Spleen (tissue), 11 donors: ENCODE measurements at regions not wholly inside any gene's neighbourhood (a gene's known extent, or its start where the extent isn't known, plus 50 kb on each side); places are given as distances from the start of the nearest gene placed in this dataset.

ENCODE experiments used
- DNase-seq: peaks from one replicate; pipeline ENCODE4 v3.0.0-alpha.2; 2020
- H3K27ac ChIP-seq, 8 donors: fragments of 200-600 bp; sonication (generic) in 7 of 8; 1 replicate in 4 of 8; 2 replicates in 4 of 8; pipeline versions ENCODE4 v1.5.0 to v1.8.0; 2016 to 2021; ENCODE audit warnings: inconsistent platforms in 4 of 8, mild to moderate bottlenecking in 4 of 8, moderate library complexity in 1 of 8
- H3K27me3 ChIP-seq, 7 donors: fragments of 200-600 bp; sonication (generic) in 6 of 7; replicated peaks in 1 of 7; 1 replicate in 4 of 7; 2 replicates in 3 of 7; pipeline versions ENCODE4 v1.5.0 to v1.8.0; 2016 to 2021; ENCODE audit warnings: inconsistent platforms in 3 of 7, mild to moderate bottlenecking in 1 of 7
- H3K36me3 ChIP-seq, 6 donors: fragments of 200-600 bp; sonication (generic) in 5 of 6; 1 replicate in 4 of 6; 2 replicates in 2 of 6; pipeline versions ENCODE4 v1.5.0 to v1.8.0; 2016 to 2021; ENCODE audit warnings: inconsistent platforms in 2 of 6
- H3K4me1 ChIP-seq, 6 donors: fragments of 200-600 bp; sonication (generic) in 5 of 6; 1 replicate in 3 of 6; 2 replicates in 3 of 6; pipeline versions ENCODE4 v1.5.0 to v1.8.0; 2016 to 2021; ENCODE audit warnings: inconsistent platforms in 3 of 6
- H3K4me3 ChIP-seq, 8 donors: fragments of 200-600 bp; sonication (generic) in 7 of 8; 1 replicate in 4 of 8; 2 replicates in 4 of 8; pipeline versions ENCODE4 v1.5.0 to v1.8.0; 2016 to 2021; ENCODE audit warnings: inconsistent platforms in 4 of 8, mild to moderate bottlenecking in 4 of 8, moderate library complexity in 2 of 8
- H3K9me3 ChIP-seq, 8 donors: fragments of 200-600 bp; sonication (generic) in 7 of 8; 1 replicate in 4 of 8; 2 replicates in 4 of 8; pipeline versions ENCODE4 v1.5.0 to v1.8.0; 2016 to 2021; ENCODE audit warnings: inconsistent platforms in 4 of 8
- POLR2A ChIP-seq, 3 donors: fragments of 450-650 bp; IDR thresholded peaks; one replicate each; pipeline ENCODE4 v1.5.1; 2017; ENCODE audit warnings: antibody characterized with exemption in 3 of 3, mild to moderate bottlenecking in 1 of 3
- POLR2AphosphoS5 ChIP-seq, 3 donors: sonication (generic); formaldehyde crosslinking; IDR thresholded peaks; one replicate each; pipeline ENCODE4 v1.5.1; 2017; ENCODE audit warnings: antibody characterized with exemption in 3 of 3
- WGBS, 5 donors: extraction: QIAGEN DNeasy Blood & Tissue Kit in 3 of 5; methylation state at CpG; one replicate each; pipeline versions ENCODE4 v1.1.5 to v1.1.7; 2013 to 2018; 5-methylcytosine and 5-hydroxymethylcytosine counted together
- intact Hi-C: fragments of 100-400 bp; cut with DNase I; formaldehyde crosslinking; loops from one replicate; pipeline ENCODE4 v1.15.0; 2023; ENCODE audit warnings: low total_unique reads
- TF ChIP-seq, protein P1 (sequence below), 11 experiments: fragments of 200-600 bp in 7 of 11; fragments of 450-650 bp in 4 of 11; sonication (generic) in 4 of 11; IDR thresholded peaks in 8 of 11; conservative IDR thresholded peaks in 3 of 11; 1 replicate in 7 of 11; 2 replicates in 4 of 11; pipeline versions ENCODE4 v1.4.0 to v1.8.0; 2016 to 2021; ENCODE audit warnings: antibody characterized with exemption in 11 of 11, inconsistent platforms in 4 of 11, mild to moderate bottlenecking in 1 of 11
- donor health status: healthy with polysubstance abuse.
- donor health status: DM: no; HTN: no; CAD: no; lungs with moderate emphysema.
- donor health status: DM: no; HTN: no; CAD: no.
- donor health status: Bipolar disorder and iron deficiency.
- donor health status: healthy.
- donor health status: DM: no; HTN: no; CAD: no.
- donor health status: DM: yes; HTN: yes; CAD: no.

DNA sequence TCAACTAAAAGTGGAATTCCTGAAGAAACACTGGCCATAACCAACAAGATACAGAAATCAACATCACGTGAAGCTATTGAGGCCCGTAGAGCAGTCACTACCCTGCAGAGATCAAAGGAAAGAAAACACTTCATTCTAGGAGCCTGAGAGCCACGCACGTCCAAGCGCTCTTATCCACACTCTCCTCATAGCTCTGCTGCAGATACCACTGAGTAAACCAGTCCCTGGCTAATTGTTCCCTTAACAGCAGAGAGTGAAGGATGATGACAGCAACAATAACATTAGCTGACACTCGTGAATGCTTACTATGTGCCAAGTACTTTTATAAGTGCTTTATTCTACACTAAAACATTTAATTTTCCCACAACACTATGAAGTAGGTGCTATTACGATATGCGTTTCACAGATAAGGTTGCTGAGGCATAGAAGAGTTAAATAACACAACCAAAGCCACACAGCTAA, 271.0 kb upstream of the GADL1 start:
- no peak for DNase-seq
- WGBS, 5 donors: 74 to 88% (median 86%) methylated on average over 8 of the region's 8 CpGs

DNA sequence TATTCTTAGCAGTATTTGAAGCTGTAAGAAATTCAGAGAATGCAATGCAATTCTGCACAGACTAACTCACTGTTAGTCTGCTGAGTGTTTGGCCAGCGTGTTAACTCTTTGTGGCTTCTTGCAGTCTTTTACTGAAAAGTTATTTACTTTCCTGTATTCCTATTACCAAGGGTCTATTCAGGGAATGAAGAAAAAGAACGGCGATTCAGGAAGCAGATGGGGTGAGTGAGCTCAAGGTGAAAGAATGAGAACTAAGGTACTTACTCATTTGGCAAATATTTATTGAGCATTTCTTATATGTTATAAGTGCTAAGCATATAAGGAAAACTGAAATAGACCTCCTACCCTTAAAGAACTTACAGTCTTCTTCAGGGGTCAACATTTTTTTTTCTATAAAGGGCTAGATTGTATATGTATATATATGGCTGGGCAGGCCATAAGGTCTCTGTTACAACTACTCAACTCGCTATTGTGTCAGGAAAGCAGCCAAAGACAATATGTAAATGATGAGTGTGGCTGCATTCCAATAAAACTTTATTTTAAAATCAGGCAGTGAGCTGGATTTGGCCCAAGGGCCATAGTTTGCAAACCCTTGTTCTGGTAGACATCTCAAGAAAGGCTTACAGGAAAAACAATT, 271.9 kb upstream of the GADL1 start:
- 30 to 44% (median 34%) methylated on average over 4 of the region's 4 CpGs for WGBS, 5 donors
- DNase-seq: no peak
- intact Hi-C loops: no loop called here
- no peaks in the 10 kb centered on the region for H3K27me3 ChIP-seq
- no peak overlapping the region for H3K4me3 ChIP-seq
- H3K27ac ChIP-seq: no peak overlapping the region
- TF ChIP-seq, protein P1, sequence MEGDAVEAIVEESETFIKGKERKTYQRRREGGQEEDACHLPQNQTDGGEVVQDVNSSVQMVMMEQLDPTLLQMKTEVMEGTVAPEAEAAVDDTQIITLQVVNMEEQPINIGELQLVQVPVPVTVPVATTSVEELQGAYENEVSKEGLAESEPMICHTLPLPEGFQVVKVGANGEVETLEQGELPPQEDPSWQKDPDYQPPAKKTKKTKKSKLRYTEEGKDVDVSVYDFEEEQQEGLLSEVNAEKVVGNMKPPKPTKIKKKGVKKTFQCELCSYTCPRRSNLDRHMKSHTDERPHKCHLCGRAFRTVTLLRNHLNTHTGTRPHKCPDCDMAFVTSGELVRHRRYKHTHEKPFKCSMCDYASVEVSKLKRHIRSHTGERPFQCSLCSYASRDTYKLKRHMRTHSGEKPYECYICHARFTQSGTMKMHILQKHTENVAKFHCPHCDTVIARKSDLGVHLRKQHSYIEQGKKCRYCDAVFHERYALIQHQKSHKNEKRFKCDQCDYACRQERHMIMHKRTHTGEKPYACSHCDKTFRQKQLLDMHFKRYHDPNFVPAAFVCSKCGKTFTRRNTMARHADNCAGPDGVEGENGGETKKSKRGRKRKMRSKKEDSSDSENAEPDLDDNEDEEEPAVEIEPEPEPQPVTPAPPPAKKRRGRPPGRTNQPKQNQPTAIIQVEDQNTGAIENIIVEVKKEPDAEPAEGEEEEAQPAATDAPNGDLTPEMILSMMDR (IDR thresholded peaks at IDR 0.05 in 8 of 11, conservative IDR thresholded peaks at IDR 0.05 in 3 of 11): no peak
- no peak for TF ChIP-seq POLR2AphosphoS5 (IDR thresholded peaks at IDR 0.05)
- TF ChIP-seq POLR2A (IDR thresholded peaks at IDR 0.05): no peak
- no peaks in the 10 kb centered on the region for H3K36me3 ChIP-seq
- H3K4me1 ChIP-seq: no peaks in the 10 kb centered on the region
- no peaks in the 10 kb centered on the region for H3K9me3 ChIP-seq

More for the DNA sequence above, 271.0 kb upstream of the GADL1 start:
- TF ChIP-seq POLR2A (IDR thresholded peaks at IDR 0.05) (no peak), POLR2AphosphoS5 (IDR thresholded peaks at IDR 0.05) (no peak)
- TF ChIP-seq, protein P1 (IDR thresholded peaks at IDR 0.05 in 8 of 11, conservative IDR thresholded peaks at IDR 0.05 in 3 of 11): no peak
- H3K4me1 ChIP-seq: no peaks in the 10 kb centered on the region
- H3K9me3 ChIP-seq: no peaks in the 10 kb centered on the region
- no peaks in the 10 kb centered on the region for H3K27me3 ChIP-seq
- H3K4me3 ChIP-seq: no peak overlapping the region
- H3K27ac ChIP-seq: no peak overlapping the region
- intact Hi-C loops: no loop called here
- no peaks in the 10 kb centered on the region for H3K36me3 ChIP-seq

DNA sequence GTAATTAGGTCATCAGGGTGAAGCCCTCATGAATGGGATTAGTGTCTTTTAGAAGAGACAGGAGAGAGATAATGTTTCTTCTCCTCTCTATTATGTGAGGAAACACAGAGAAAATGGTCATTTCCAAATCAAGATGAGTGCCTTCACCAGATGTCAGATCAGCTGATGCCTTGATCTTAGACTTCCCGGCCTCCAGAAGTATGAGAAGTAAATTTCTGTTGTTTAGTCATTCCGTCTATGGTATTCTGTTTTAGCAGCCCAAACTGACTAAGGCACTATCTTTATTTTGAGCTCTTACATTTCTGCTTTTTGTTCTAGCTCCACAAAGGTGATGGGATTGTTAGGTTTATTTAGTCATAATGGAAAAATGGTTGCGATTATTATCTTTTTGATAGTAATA, 273.2 kb upstream of the GADL1 start:
- H3K9me3 ChIP-seq: no peaks in the 10 kb centered on the region
- no peak overlapping the region for H3K27ac ChIP-seq
- DNase-seq: no peak
- H3K4me1 ChIP-seq: no peaks in the 10 kb centered on the region
- WGBS, 5 donors: 92 to 99% (median 94%) methylated on average over 3 of the region's 3 CpGs
- TF ChIP-seq POLR2A (IDR thresholded peaks at IDR 0.05) (no peak), POLR2AphosphoS5 (IDR thresholded peaks at IDR 0.05) (no peak)
- TF ChIP-seq, protein P1 (IDR thresholded peaks at IDR 0.05 in 8 of 11, conservative IDR thresholded peaks at IDR 0.05 in 3 of 11): no peak
- H3K27me3 ChIP-seq: no peaks in the 10 kb centered on the region
- no peak overlapping the region for H3K4me3 ChIP-seq
- intact Hi-C loops: no loop called here
- no peaks in the 10 kb centered on the region for H3K36me3 ChIP-seq

DNA sequence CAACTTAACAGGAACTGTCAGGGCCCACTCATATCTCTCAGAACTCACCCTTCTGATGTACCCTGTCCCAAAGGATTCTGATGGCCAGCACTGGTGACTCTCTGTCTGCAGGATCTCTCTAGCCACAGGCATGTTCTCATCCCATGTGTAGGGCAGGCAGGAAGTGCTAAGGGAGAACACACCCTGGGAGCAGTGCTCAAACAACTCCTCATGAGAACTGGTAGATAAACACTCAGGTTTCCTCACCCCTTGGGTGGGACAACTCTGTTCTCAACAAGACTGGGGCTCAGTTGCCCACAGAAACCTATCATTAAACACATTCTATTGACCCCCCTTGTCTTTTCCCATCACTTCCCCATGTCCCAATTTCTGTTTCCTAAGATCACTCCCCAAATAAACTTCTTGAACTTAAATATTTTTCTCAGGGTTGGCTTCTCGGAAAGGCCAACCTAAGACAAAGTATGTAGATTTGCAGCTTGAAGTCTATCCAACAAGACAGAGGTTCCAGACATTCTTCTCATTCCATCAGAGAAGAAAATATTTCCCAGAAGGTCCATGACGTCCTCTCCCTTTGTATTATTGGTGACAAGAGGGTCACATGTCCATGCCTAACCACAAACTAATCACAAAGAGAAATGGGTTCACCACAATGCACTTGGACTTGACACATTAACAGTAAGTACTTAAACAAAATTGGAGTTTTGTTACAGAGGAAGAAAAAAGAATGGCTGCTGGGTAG, 276.6 kb upstream of the GADL1 start:
- Histone ChIP-seq H3K27ac (no peak overlapping the region), H3K4me3 (no peak overlapping the region), H3K9me3 (no peaks in the 10 kb centered on the region), H3K4me1 (no peaks in the 10 kb centered on the region), H3K36me3 (no peaks in the 10 kb centered on the region), H3K27me3 (no peaks in the 10 kb centered on the region)
- no peak for DNase-seq
- intact Hi-C loops: no loop called here
- TF ChIP-seq, protein P1 (IDR thresholded peaks at IDR 0.05 in 8 of 11, conservative IDR thresholded peaks at IDR 0.05 in 3 of 11): no peak
- TF ChIP-seq POLR2AphosphoS5 (IDR thresholded peaks at IDR 0.05) (no peak), POLR2A (IDR thresholded peaks at IDR 0.05) (no peak)
- 74 to 85% (median 75%) methylated on average over 2 of the region's 2 CpGs for WGBS, 5 donors
